Vagina (tissue), 2 donors: ENCODE measurements at regions not wholly inside any gene's neighbourhood (a gene's known extent, or its start where the extent isn't known, plus 50 kb on each side); places are given as distances from the start of the nearest gene placed in this dataset.

Experiments
- CTCF ChIP-seq, 3 experiments: fragments of 450-650 bp in 2 of 3; fragments of 200-600 bp in 1 of 3; sonication (generic) in 1 of 3; IDR thresholded peaks; one replicate each; pipeline ENCODE4 v1.5.1; 2017 to 2019; ENCODE audit warnings: antibody characterized with exemption in 3 of 3, mild to moderate bottlenecking in 2 of 3, moderate library complexity in 2 of 3
- POLR2A ChIP-seq, 2 donors: fragments of 450-650 bp; IDR thresholded peaks; one replicate each; pipeline ENCODE4 v1.6.1; 2017; ENCODE audit warnings: antibody characterized with exemption in 2 of 2, mild to moderate bottlenecking in 2 of 2, moderate library complexity in 2 of 2
- POLR2AphosphoS5 ChIP-seq, 2 donors: sonication (generic); formaldehyde crosslinking; IDR thresholded peaks; one replicate each; pipeline ENCODE4 v1.9.0; 2017; ENCODE audit warnings: antibody characterized with exemption in 2 of 2, mild to moderate bottlenecking in 2 of 2, low read depth in 1 of 2; ENCODE audit not compliant: insufficient read depth in 1 of 2

- TF ChIP-seq POLR2A (IDR thresholded peaks at IDR 0.05) (no peak), CTCF (IDR thresholded peaks at IDR 0.05) (no peak), POLR2AphosphoS5 (IDR thresholded peaks at IDR 0.05; ENCODE audit: insufficient read depth in 1 of 2, low read depth in 1 of 2) (no peak)
Observed at GRCh38 chrX:39577206-39577984, 520.4 kb downstream of the BCOR start.
